ENCODE measurements at regions not wholly inside any gene's neighbourhood (a gene's known extent, or its start where the extent isn't known, plus 50 kb on each side); places are given as distances from the start of the nearest gene placed in this dataset.
"Not testable (repeated sequence)": the region's sequence is repeated elsewhere in the genome, so short reads cannot be mapped to it uniquely, and the experiment has no call there.

- ChIA-PET CTCF (interaction anchor here (0.5 kb wide), 1 partner anchor 873 kb away, joined by 3 read pairs; no protein-coding TSS in a partner anchor), POLR2A (no interaction called here)
Measured at GRCh38 chr18:24611075-24611474, 150.6 kb downstream of the HRH4 start.

- POLR2A ChIA-PET: no interaction called here
- CTCF ChIA-PET: no interaction called here
Measured at GRCh38 chr18:24613896-24614640, 153.6 kb downstream of the HRH4 start.

- CTCF ChIA-PET: no interaction called here
- POLR2A ChIA-PET: no interaction called here
Measured at GRCh38 chr18:24616653-24617052, 156.2 kb downstream of the HRH4 start.

GRCh38 chr18:24624421-24624820, 164.0 kb downstream of the HRH4 start:
- CTCF ChIA-PET, POLR2A ChIA-PET: not testable (repeated sequence)

- ChIA-PET POLR2A (no interaction called here), CTCF (no interaction called here)
Measured at GRCh38 chr18:24627644-24628315, 167.3 kb downstream of the HRH4 start.

GRCh38 chr18:24628326-24628725, 167.9 kb downstream of the HRH4 start:
- ChIA-PET POLR2A (no interaction called here), CTCF (no interaction called here)

- ChIA-PET POLR2A (no interaction called here), CTCF (no interaction called here)
Measured at GRCh38 chr18:24629921-24630320, 169.5 kb downstream of the HRH4 start.

- ChIA-PET POLR2A (no interaction called here), CTCF (no interaction called here)
Measured at GRCh38 chr18:24630346-24630880, 170.0 kb downstream of the HRH4 start.

- ChIA-PET CTCF (no interaction called here), POLR2A (no interaction called here)
Measured at GRCh38 chr18:24631243-24632025, 171.0 kb downstream of the HRH4 start.

GRCh38 chr18:24632158-24632988, 171.9 kb downstream of the HRH4 start:
- POLR2A ChIA-PET: no interaction called here
- CTCF ChIA-PET: no interaction called here

- ChIA-PET POLR2A (no interaction called here), CTCF (no interaction called here)
Measured at GRCh38 chr18:24633121-24633520, 172.7 kb downstream of the HRH4 start.

- ChIA-PET POLR2A (no interaction called here), CTCF (no interaction called here)
Measured at GRCh38 chr18:24649571-24649970, 189.1 kb downstream of the HRH4 start.

GRCh38 chr18:24651434-24651833, 191.0 kb downstream of the HRH4 start:
- CTCF ChIA-PET: no interaction called here
- POLR2A ChIA-PET: no interaction called here

GRCh38 chr18:24656050-24656449, 195.6 kb downstream of the HRH4 start:
- ChIA-PET CTCF (no interaction called here), POLR2A (no interaction called here)

- POLR2A ChIA-PET: no interaction called here
- CTCF ChIA-PET: interaction anchor here (0.6 kb wide), 1 partner anchor 261 kb away, joined by 4 read pairs; no protein-coding TSS in a partner anchor
Measured at GRCh38 chr18:24656551-24657443, 196.4 kb downstream of the HRH4 start.

GRCh38 chr18:24657444-24657842, 197.0 kb downstream of the HRH4 start:
- CTCF ChIA-PET: interaction anchor here (0.6 kb wide), 1 partner anchor 262 kb away, joined by 4 read pairs; no protein-coding TSS in a partner anchor

GRCh38 chr18:24658302-24658701, 197.9 kb downstream of the HRH4 start:
- POLR2A ChIA-PET: no interaction called here
- CTCF ChIA-PET: no interaction called here

More at GRCh38 chr18:24657444-24657842, 197.0 kb downstream of the HRH4 start:
- POLR2A ChIA-PET: no interaction called here

- ChIA-PET POLR2A (no interaction called here), CTCF (no interaction called here)
Measured at GRCh38 chr18:24659827-24660720, 199.6 kb downstream of the HRH4 start.

Measured in activated CD8-positive, alpha-beta memory T cell treated with anti-CD3 and anti-CD28 coated beads for 36 hours (primary cell).